M059J (cell line): ENCODE measurements at regions not wholly inside any gene's neighbourhood (a gene's known extent, or its start where the extent isn't known, plus 50 kb on each side); places are given as distances from the start of the nearest gene placed in this dataset.
A peak's percentile ranks its signal among the peaks of the same experiment; 100 is the strongest.
"Not testable (repeated sequence)": the region's sequence is repeated elsewhere in the genome, so short reads cannot be mapped to it uniquely, and the experiment has no call there.

Source experiments
- DNase-seq: peaks from one replicate; pipeline ENCODE4 v3.0.0-alpha.2; 2012; ENCODE audit warnings: low read depth

GRCh38 chr11:34001557-34002064 is 49.9 kb upstream of the CAPRIN1 start:
- no peak for DNase-seq

GRCh38 chr11:33999393-33999792 is 52.1 kb upstream of the CAPRIN1 start:
- DNase-seq, result no peak

- DNase-seq, result peak; percentile 55
These were observed 53.8 kb upstream of the CAPRIN1 start for GRCh38 chr11:33997584-33998251.

GRCh38 chr11:33996498-33997454 is 54.8 kb upstream of the CAPRIN1 start:
- peak; percentile 77 for DNase-seq

- no peak for DNase-seq
These were observed 56.6 kb upstream of the CAPRIN1 start for GRCh38 chr11:33994937-33995336.

GRCh38 chr11:33991136-33991535 is 60.4 kb upstream of the CAPRIN1 start:
- not testable (repeated sequence) for DNase-seq

GRCh38 chr11:33990131-33990530 is 61.4 kb upstream of the CAPRIN1 start:
- DNase-seq, result not testable (repeated sequence)

GRCh38 chr11:33989461-33989860 is 62.1 kb upstream of the CAPRIN1 start:
- no peak for DNase-seq

GRCh38 chr11:33988586-33989370 is 62.8 kb upstream of the CAPRIN1 start:
- DNase-seq, result no peak

- DNase-seq, result peak; percentile 75
These were observed 63.5 kb upstream of the CAPRIN1 start for GRCh38 chr11:33987975-33988580.

- DNase-seq, result no peak
These were observed 64.0 kb upstream of the CAPRIN1 start for GRCh38 chr11:33987545-33987944.

GRCh38 chr11:33986597-33987501 is 64.7 kb upstream of the CAPRIN1 start:
- DNase-seq, result not testable (repeated sequence)

GRCh38 chr11:33984682-33985389 is 66.7 kb upstream of the CAPRIN1 start:
- no peak for DNase-seq

GRCh38 chr11:33982661-33983060 is 68.9 kb upstream of the CAPRIN1 start:
- DNase-seq, result no peak

GRCh38 chr11:33980897-33981296 is 70.6 kb upstream of the CAPRIN1 start:
- DNase-seq, result no peak

GRCh38 chr11:33978376-33978775 is 73.2 kb upstream of the CAPRIN1 start:
- DNase-seq, result no peak

- DNase-seq, result no peak
These were observed 73.9 kb upstream of the CAPRIN1 start for GRCh38 chr11:33977676-33978075.

GRCh38 chr11:33976495-33977199 is 74.9 kb upstream of the CAPRIN1 start:
- DNase-seq, result no peak

- no peak for DNase-seq
These were observed 76.7 kb upstream of the CAPRIN1 start for GRCh38 chr11:33974804-33975203.
